Spleen (tissue), 7 donors: ENCODE measurements at regions not wholly inside any gene's neighbourhood (a gene's known extent, or its start where the extent isn't known, plus 50 kb on each side); places are given as distances from the start of the nearest gene placed in this dataset.

ENCODE experiments used
- CTCF ChIP-seq, 11 experiments: fragments of 200-600 bp in 7 of 11; fragments of 450-650 bp in 4 of 11; sonication (generic) in 4 of 11; IDR thresholded peaks in 8 of 11; conservative IDR thresholded peaks in 3 of 11; 1 replicate in 7 of 11; 2 replicates in 4 of 11; pipeline versions ENCODE4 v1.4.0 to v1.8.0; 2016 to 2021; ENCODE audit warnings: antibody characterized with exemption in 11 of 11, inconsistent platforms in 4 of 11, mild to moderate bottlenecking in 1 of 11
- POLR2A ChIP-seq, 3 donors: fragments of 450-650 bp; IDR thresholded peaks; one replicate each; pipeline ENCODE4 v1.5.1; 2017; ENCODE audit warnings: antibody characterized with exemption in 3 of 3, mild to moderate bottlenecking in 1 of 3
- donor health status: DM: no; HTN: no; CAD: no; lungs with moderate emphysema.
- donor health status: DM: no; HTN: no; CAD: no.
- donor health status: DM: no; HTN: no; CAD: no.

- no peak for TF ChIP-seq POLR2A (IDR thresholded peaks at IDR 0.05)
- no peak for TF ChIP-seq CTCF (IDR thresholded peaks at IDR 0.05 in 8 of 11, conservative IDR thresholded peaks at IDR 0.05 in 3 of 11)
Measured at GRCh38 chr3:81965696-81966095, 204.3 kb upstream of the GBE1 start.
